Rectal smooth muscle tissue (tissue), 1 donor: ENCODE measurements at regions not wholly inside any gene's neighbourhood (a gene's known extent, or its start where the extent isn't known, plus 50 kb on each side); places are given as distances from the start of the nearest gene placed in this dataset.

Experiments
- H3K27ac ChIP-seq: one replicate; pipeline ENCODE4 v1.7.0; 2013; ENCODE audit warnings: low read depth, low read length, inconsistent platforms
- H3K27me3 ChIP-seq: one replicate; pipeline ENCODE4 v1.7.0; 2013; ENCODE audit warnings: low read length; ENCODE audit not compliant: control insufficient read depth, insufficient read depth
- H3K36me3 ChIP-seq: one replicate; pipeline ENCODE4 v1.7.0; 2013; ENCODE audit warnings: low read length; ENCODE audit not compliant: control insufficient read depth, insufficient read depth
- H3K4me1 ChIP-seq: one replicate; pipeline ENCODE4 v1.7.0; 2013; ENCODE audit warnings: low read length; ENCODE audit not compliant: control insufficient read depth, insufficient read depth
- H3K4me3 ChIP-seq: one replicate; pipeline ENCODE4 v1.7.0; 2013; ENCODE audit warnings: low read length
- H3K9ac ChIP-seq: one replicate; pipeline ENCODE4 v1.7.0; 2013; ENCODE audit warnings: low read length

- no peak overlapping the region for H3K27ac ChIP-seq
- H3K4me3 ChIP-seq, result no peak overlapping the region
- H3K4me1 ChIP-seq, result no peaks in the 10 kb centered on the region
- no peaks in the 10 kb centered on the region for H3K27me3 ChIP-seq
- H3K9ac ChIP-seq, result no peak overlapping the region
- H3K36me3 ChIP-seq, result no peaks in the 10 kb centered on the region
These were observed 545.3 kb upstream of the FAT1 start for GRCh38 chr4:187268940-187269339.

- H3K36me3 ChIP-seq, result no peaks in the 10 kb centered on the region
- H3K9ac ChIP-seq, result no peak overlapping the region
These were observed 546.5 kb upstream of the FAT1 start for GRCh38 chr4:187270154-187270553.

GRCh38 chr4:187271848-187272247 is 548.2 kb upstream of the FAT1 start:
- no peaks in the 10 kb centered on the region for H3K4me1 ChIP-seq
- H3K36me3 ChIP-seq, result no peaks in the 10 kb centered on the region
- H3K9ac ChIP-seq, result no peak overlapping the region
- no peaks in the 10 kb centered on the region for H3K27me3 ChIP-seq
- no peak overlapping the region for H3K27ac ChIP-seq
- H3K4me3 ChIP-seq, result no peak overlapping the region

More at GRCh38 chr4:187270154-187270553, 546.5 kb upstream of the FAT1 start:
- no peak overlapping the region for H3K27ac ChIP-seq
- no peak overlapping the region for H3K4me3 ChIP-seq
- H3K27me3 ChIP-seq, result no peaks in the 10 kb centered on the region
- H3K4me1 ChIP-seq, result no peaks in the 10 kb centered on the region

- Histone ChIP-seq H3K27ac (no peak overlapping the region), H3K4me3 (no peak overlapping the region), H3K27me3 (no peaks in the 10 kb centered on the region), H3K9ac (no peak overlapping the region), H3K4me1 (no peaks in the 10 kb centered on the region), H3K36me3 (no peaks in the 10 kb centered on the region)
These were observed 550.5 kb upstream of the FAT1 start for GRCh38 chr4:187274153-187274552.

- no peak overlapping the region for H3K9ac ChIP-seq
- H3K27me3 ChIP-seq, result no peaks in the 10 kb centered on the region
- H3K4me3 ChIP-seq, result no peak overlapping the region
- H3K36me3 ChIP-seq, result no peaks in the 10 kb centered on the region
- H3K27ac ChIP-seq, result no peak overlapping the region
- no peaks in the 10 kb centered on the region for H3K4me1 ChIP-seq
These were observed 553.2 kb upstream of the FAT1 start for GRCh38 chr4:187276736-187277408.

GRCh38 chr4:187283201-187283955 is 559.7 kb upstream of the FAT1 start:
- Histone ChIP-seq H3K9ac (no peak overlapping the region), H3K4me3 (no peak overlapping the region), H3K27ac (no peak overlapping the region), H3K36me3 (no peaks in the 10 kb centered on the region), H3K4me1 (no peaks in the 10 kb centered on the region), H3K27me3 (no peaks in the 10 kb centered on the region)

GRCh38 chr4:187286525-187286924 is 562.9 kb upstream of the FAT1 start:
- H3K4me3 ChIP-seq, result no peak overlapping the region

GRCh38 chr4:187289371-187289770 is 565.7 kb upstream of the FAT1 start:
- Histone ChIP-seq H3K4me1 (no peaks in the 10 kb centered on the region), H3K9ac (no peak overlapping the region), H3K27me3 (no peaks in the 10 kb centered on the region), H3K36me3 (no peaks in the 10 kb centered on the region), H3K27ac (no peak overlapping the region), H3K4me3 (no peak overlapping the region)

More at GRCh38 chr4:187286525-187286924, 562.9 kb upstream of the FAT1 start:
- H3K9ac ChIP-seq, result no peak overlapping the region
- no peaks in the 10 kb centered on the region for H3K27me3 ChIP-seq
- H3K4me1 ChIP-seq, result no peaks in the 10 kb centered on the region
- no peaks in the 10 kb centered on the region for H3K36me3 ChIP-seq
- no peak overlapping the region for H3K27ac ChIP-seq

- Histone ChIP-seq H3K27ac (no peak overlapping the region), H3K4me3 (no peak overlapping the region), H3K36me3 (no peaks in the 10 kb centered on the region), H3K27me3 (no peaks in the 10 kb centered on the region), H3K9ac (no peak overlapping the region), H3K4me1 (no peaks in the 10 kb centered on the region)
These were observed 571.2 kb upstream of the FAT1 start for GRCh38 chr4:187294861-187295260.

- no peak overlapping the region for H3K9ac ChIP-seq
- no peaks in the 10 kb centered on the region for H3K36me3 ChIP-seq
- no peak overlapping the region for H3K27ac ChIP-seq
- H3K27me3 ChIP-seq, result no peaks in the 10 kb centered on the region
- no peak overlapping the region for H3K4me3 ChIP-seq
- H3K4me1 ChIP-seq, result no peaks in the 10 kb centered on the region
These were observed 578.3 kb upstream of the FAT1 start for GRCh38 chr4:187301923-187302322.

GRCh38 chr4:187302457-187303150 is 578.9 kb upstream of the FAT1 start:
- no peak overlapping the region for H3K27ac ChIP-seq
- no peak overlapping the region for H3K9ac ChIP-seq
- no peaks in the 10 kb centered on the region for H3K4me1 ChIP-seq
- no peak overlapping the region for H3K4me3 ChIP-seq
- no peaks in the 10 kb centered on the region for H3K36me3 ChIP-seq
- no peaks in the 10 kb centered on the region for H3K27me3 ChIP-seq

GRCh38 chr4:187304133-187304532 is 580.5 kb upstream of the FAT1 start:
- Histone ChIP-seq H3K36me3 (no peaks in the 10 kb centered on the region), H3K4me3 (no peak overlapping the region), H3K27ac (no peak overlapping the region), H3K9ac (no peak overlapping the region), H3K27me3 (no peaks in the 10 kb centered on the region), H3K4me1 (no peaks in the 10 kb centered on the region)
